Ovary (tissue), 7 donors: ENCODE measurements at regions not wholly inside any gene's neighbourhood (a gene's known extent, or its start where the extent isn't known, plus 50 kb on each side); places are given as distances from the start of the nearest gene placed in this dataset.
"Not testable (repeated sequence)": the region's sequence is repeated elsewhere in the genome, so short reads cannot be mapped to it uniquely, and the experiment has no call there.

ENCODE experiments used
- DNase-seq, 5 donors: peaks; one replicate each; pipeline ENCODE4 v3.0.0-alpha.2; 2019 to 2020
- H3K27ac ChIP-seq, 2 donors: fragments of 200-600 bp; one replicate each; pipeline versions ENCODE4 v1.5.1 to v1.8.0; 2019 to 2022
- H3K27me3 ChIP-seq: fragments of 200-600 bp; one replicate; pipeline ENCODE4 v1.8.0; 2022
- H3K36me3 ChIP-seq: fragments of 200-600 bp; sonication (generic); one replicate; pipeline ENCODE4 v1.5.1; 2019
- H3K4me1 ChIP-seq: one replicate; pipeline ENCODE4 v1.8.1; 2013; ENCODE audit warnings: mild to moderate bottlenecking, moderate library complexity; ENCODE audit not compliant: insufficient read depth
- H3K4me3 ChIP-seq: fragments of 200-600 bp; sonication (generic); one replicate; pipeline ENCODE4 v1.5.1; 2017
- H3K9me3 ChIP-seq, 2 donors: fragments of 200-600 bp in 1 of 2; sonication (generic) in 1 of 2; one replicate each; pipeline versions ENCODE4 v1.5.1 to v1.8.1; 2013 to 2019; ENCODE audit warnings: mild to moderate bottlenecking in 1 of 2, moderate library complexity in 1 of 2
- CTCF ChIP-seq, 3 donors: fragments of 450-650 bp in 2 of 3; fragments of 200-600 bp in 1 of 3; IDR thresholded peaks; one replicate each; pipeline versions ENCODE4 v1.5.1 to v1.8.0; 2016 to 2022; ENCODE audit warnings: antibody characterized with exemption in 3 of 3, mild to moderate bottlenecking in 1 of 3
- EP300 ChIP-seq: sonication (generic); formaldehyde crosslinking; IDR thresholded peaks from one replicate; pipeline ENCODE4 v1.6.1; 2017; ENCODE audit warnings: antibody characterized with exemption
- POLR2A ChIP-seq: fragments of 450-650 bp; IDR thresholded peaks from one replicate; pipeline ENCODE4 v1.6.1; 2017; ENCODE audit warnings: antibody characterized with exemption, mild to moderate bottlenecking, moderate library complexity
- WGBS, 3 donors: extraction: QIAGEN DNeasy Blood & Tissue Kit in 1 of 3; methylation state at CpG; one replicate each; pipeline versions ENCODE4 v1.1.5 to v1.1.7; 2013 to 2017; 5-methylcytosine and 5-hydroxymethylcytosine counted together
- intact Hi-C, 4 donors: fragments of 100-400 bp; cut with DNase I; formaldehyde crosslinking; loops; one replicate each; pipeline versions ENCODE4 v1.11.0 to v1.15.1; 2022 to 2023
- donor health status: DM: no; HTN: no; CAD: no; lungs with moderate emphysema.
- donor health status: DM: no; HTN: no; CAD: no.
- donor health status: Bipolar disorder and iron deficiency.
- donor health status: DM: no; HTN: no; CAD: no.
- donor health status: DM: yes; HTN: yes; CAD: no.

DNA sequence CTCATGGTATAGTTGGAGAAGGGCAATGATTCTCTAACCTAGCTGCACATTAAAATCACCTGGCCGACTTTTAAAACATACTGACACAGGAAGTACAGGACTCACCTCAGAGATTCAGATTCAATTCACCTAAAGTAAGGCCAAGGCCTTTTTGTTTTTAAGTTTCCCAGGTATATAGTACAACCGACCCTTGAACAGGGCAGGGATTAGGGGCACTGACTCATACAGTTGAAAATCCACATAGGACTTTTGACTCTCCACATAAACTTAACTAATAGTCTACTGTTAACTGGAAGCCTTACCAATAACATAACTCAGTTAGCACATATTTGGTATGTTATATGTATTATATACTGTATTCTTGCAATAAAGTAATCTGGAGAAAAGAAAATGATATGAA lies 129.5 kb upstream of the ABI3BP start:
- intact Hi-C loops = no loop called here
- Histone ChIP-seq H3K36me3 (no peaks in the 10 kb centered on the region), H3K4me3 (no peak overlapping the region), H3K27ac (no peak overlapping the region), H3K27me3 (no peaks in the 10 kb centered on the region), H3K4me1 (no peaks in the 10 kb centered on the region), H3K9me3 (no peaks in the 10 kb centered on the region)
- TF ChIP-seq EP300 (no peak), POLR2A (no peak), CTCF (IDR thresholded peaks at IDR 0.05) (no peak)
- DNase-seq = no peak
- WGBS, 3 donors = 89 to 95% (median 92%) methylated on average over 2 of the region's 2 CpGs

GRCh38 chr3:101120039-101120438 lies 126.8 kb upstream of the ABI3BP start:
- intact Hi-C loops = no loop called here
- 71 to 85% (median 83%) methylated on average over 2 of the region's 2 CpGs for WGBS, 3 donors

GRCh38 chr3:101119535-101119934 lies 126.3 kb upstream of the ABI3BP start:
- Histone ChIP-seq H3K36me3 (no peaks in the 10 kb centered on the region), H3K4me3 (no peak overlapping the region), H3K4me1 (no peaks in the 10 kb centered on the region), H3K27me3 (no peaks in the 10 kb centered on the region), H3K27ac (no peak overlapping the region), H3K9me3 (no peaks in the 10 kb centered on the region)
- no peak for DNase-seq
- intact Hi-C loops = no loop called here
- 26 to 33% (median 32%) methylated on average over 3 of the region's 3 CpGs for WGBS, 3 donors
- TF ChIP-seq CTCF (IDR thresholded peaks at IDR 0.05) (no peak), EP300 (no peak), POLR2A (no peak)

More at GRCh38 chr3:101120039-101120438, 126.8 kb upstream of the ABI3BP start:
- no peak for DNase-seq
- Histone ChIP-seq H3K36me3 (no peaks in the 10 kb centered on the region), H3K4me3 (no peak overlapping the region), H3K4me1 (no peaks in the 10 kb centered on the region), H3K27me3 (no peaks in the 10 kb centered on the region), H3K9me3 (no peaks in the 10 kb centered on the region), H3K27ac (no peak overlapping the region)
- TF ChIP-seq EP300 (no peak), CTCF (IDR thresholded peaks at IDR 0.05) (no peak), POLR2A (no peak)

- Histone ChIP-seq H3K27ac (no peak overlapping the region), H3K36me3 (no peaks in the 10 kb centered on the region), H3K4me1 (no peaks in the 10 kb centered on the region), H3K4me3 (no peak overlapping the region), H3K9me3 (no peaks in the 10 kb centered on the region), H3K27me3 (no peaks in the 10 kb centered on the region)
- TF ChIP-seq CTCF (IDR thresholded peaks at IDR 0.05) (no peak), EP300 (no peak), POLR2A (no peak)
- DNase-seq = no peak
- WGBS, 3 donors = 56 to 69% (median 58%) methylated on average over 2 of the region's 2 CpGs
- intact Hi-C loops = no loop called here
Observed at GRCh38 chr3:101117980-101118379, 124.8 kb upstream of the ABI3BP start.

DNA sequence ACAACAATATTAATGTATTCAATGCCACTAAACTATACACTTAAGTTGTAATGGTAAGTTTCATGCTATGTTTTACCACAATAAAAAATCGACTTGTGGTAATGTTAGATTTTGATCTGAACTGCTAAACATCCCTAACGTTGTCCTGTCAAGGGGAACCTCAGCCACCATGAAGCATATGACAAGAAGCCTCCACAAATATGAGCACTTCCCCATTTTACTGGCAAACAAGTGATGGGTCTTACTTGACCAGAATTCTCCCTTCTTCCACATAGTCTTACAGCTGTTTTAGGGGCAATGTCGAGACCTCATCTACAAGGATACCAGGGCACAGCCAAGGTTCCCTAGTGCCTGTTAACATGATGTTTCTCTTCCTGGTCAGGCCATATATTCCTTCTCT lies 124.2 kb upstream of the ABI3BP start:
- 82 to 87% (median 86%) methylated on average over 3 of the region's 3 CpGs for WGBS, 3 donors
- Histone ChIP-seq H3K4me1 (no peaks in the 10 kb centered on the region), H3K27ac (no peak overlapping the region), H3K36me3 (no peaks in the 10 kb centered on the region), H3K27me3 (no peaks in the 10 kb centered on the region), H3K4me3 (no peak overlapping the region), H3K9me3 (no peaks in the 10 kb centered on the region)
- intact Hi-C loops = no loop called here
- TF ChIP-seq EP300 = no peak
- no peak for TF ChIP-seq POLR2A
- TF ChIP-seq CTCF (IDR thresholded peaks at IDR 0.05) = no peak
- DNase-seq = no peak

DNA sequence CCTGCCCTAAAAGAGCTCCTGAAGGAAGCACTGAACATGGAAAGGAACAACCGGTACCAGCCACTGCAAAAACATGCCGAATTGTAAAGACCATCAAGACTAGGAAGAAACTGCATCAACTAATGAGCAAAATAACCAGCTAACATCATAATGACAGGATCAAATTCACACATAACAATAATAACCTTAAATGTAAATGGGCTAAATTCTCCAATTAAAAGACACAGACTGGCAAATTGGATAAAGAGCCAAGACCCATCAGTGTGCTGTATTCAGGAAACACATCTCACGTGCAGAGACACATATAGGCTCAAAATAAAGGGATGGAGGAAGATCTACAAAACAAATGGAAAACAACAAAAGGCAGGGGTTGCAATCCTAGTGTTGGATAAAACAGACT lies 117.1 kb upstream of the ABI3BP start:
- WGBS, 3 donors = 75 to 93% (median 78%) methylated on average over 3 of the region's 3 CpGs
- not testable (repeated sequence) for H3K4me3 ChIP-seq, H3K27ac ChIP-seq

More for the DNA sequence above, 117.1 kb upstream of the ABI3BP start:
- DNase-seq, H3K4me1 ChIP-seq, H3K27me3 ChIP-seq, H3K36me3 ChIP-seq, intact Hi-C loops, H3K9me3 ChIP-seq: not testable (repeated sequence)
